ENCODE measurements at regions not wholly inside any gene's neighbourhood (a gene's known extent, or its start where the extent isn't known, plus 50 kb on each side); places are given as distances from the start of the nearest gene placed in this dataset.

- Histone ChIP-seq H3K9me3 (ENCODE audit: control insufficient read depth, insufficient read depth, low read length) (no peaks in the 10 kb centered on the region), H3K27me3 (ENCODE audit: control insufficient read depth, low read length) (no peaks in the 10 kb centered on the region), H3K4me2 (ENCODE audit: low read length) (no peak overlapping the region), H3K9me2 (replicated peaks; ENCODE audit: control insufficient read depth, low read length) (no peaks in the 10 kb centered on the region), H4K20me1 (ENCODE audit: control insufficient read depth, insufficient read depth, low read depth, low read length) (no peaks in the 10 kb centered on the region), H3K79me2 (ENCODE audit: control insufficient read depth, low read length) (no peaks in the 10 kb centered on the region), H3K4me1 (ENCODE audit: control insufficient read depth, low read length) (no peaks in the 10 kb centered on the region), H3K36me3 (ENCODE audit: control insufficient read depth, low read length) (no peaks in the 10 kb centered on the region), H3K4me3 (ENCODE audit: low read length) (no peak overlapping the region), H3F3A (ENCODE audit: control insufficient read depth, insufficient read depth) (no peaks in the 10 kb centered on the region), H3K27ac (ENCODE audit: low read depth, low read length) (no peak overlapping the region)
- TF ChIP-seq EZH2phosphoT487 (IDR thresholded peaks at IDR 0.05; ENCODE audit: borderline replicate concordance, low read length), result no peak
- TF ChIP-seq, protein P1, sequence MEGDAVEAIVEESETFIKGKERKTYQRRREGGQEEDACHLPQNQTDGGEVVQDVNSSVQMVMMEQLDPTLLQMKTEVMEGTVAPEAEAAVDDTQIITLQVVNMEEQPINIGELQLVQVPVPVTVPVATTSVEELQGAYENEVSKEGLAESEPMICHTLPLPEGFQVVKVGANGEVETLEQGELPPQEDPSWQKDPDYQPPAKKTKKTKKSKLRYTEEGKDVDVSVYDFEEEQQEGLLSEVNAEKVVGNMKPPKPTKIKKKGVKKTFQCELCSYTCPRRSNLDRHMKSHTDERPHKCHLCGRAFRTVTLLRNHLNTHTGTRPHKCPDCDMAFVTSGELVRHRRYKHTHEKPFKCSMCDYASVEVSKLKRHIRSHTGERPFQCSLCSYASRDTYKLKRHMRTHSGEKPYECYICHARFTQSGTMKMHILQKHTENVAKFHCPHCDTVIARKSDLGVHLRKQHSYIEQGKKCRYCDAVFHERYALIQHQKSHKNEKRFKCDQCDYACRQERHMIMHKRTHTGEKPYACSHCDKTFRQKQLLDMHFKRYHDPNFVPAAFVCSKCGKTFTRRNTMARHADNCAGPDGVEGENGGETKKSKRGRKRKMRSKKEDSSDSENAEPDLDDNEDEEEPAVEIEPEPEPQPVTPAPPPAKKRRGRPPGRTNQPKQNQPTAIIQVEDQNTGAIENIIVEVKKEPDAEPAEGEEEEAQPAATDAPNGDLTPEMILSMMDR (IDR thresholded peaks at IDR 0.05; ENCODE audit: low read depth, low read length, poor library complexity, severe bottlenecking), result no peak
Measured at GRCh38 chr10:105586451-105587098, 945.5 kb downstream of the SORCS3 start.

DNA sequence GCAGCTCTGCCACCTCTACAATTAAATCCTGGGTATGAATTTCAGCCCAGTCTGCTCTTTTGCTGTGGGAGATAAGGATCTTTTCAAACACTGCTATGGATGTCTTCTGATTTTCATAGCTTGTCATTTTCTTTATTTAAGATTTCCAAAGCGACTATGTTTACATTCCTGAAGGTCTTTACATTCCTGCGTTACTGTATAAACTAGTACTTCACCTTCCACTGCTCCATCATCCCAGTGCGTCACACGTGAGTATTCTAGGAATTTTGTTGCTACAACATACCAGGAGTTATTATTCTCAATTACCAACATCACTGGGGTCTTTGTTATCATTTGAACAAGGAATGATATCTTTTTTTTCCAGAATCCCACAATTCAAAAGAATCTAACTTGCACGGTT is 944.7 kb downstream of the SORCS3 start:
- no peaks in the 10 kb centered on the region for H3K4me1 ChIP-seq (ENCODE audit: control insufficient read depth, low read length)
- H3K9me2 ChIP-seq (replicated peaks; ENCODE audit: control insufficient read depth, low read length), result no peaks in the 10 kb centered on the region
- TF ChIP-seq, protein P1 (IDR thresholded peaks at IDR 0.05; ENCODE audit: low read depth, low read length, poor library complexity, severe bottlenecking), result no peak
- TF ChIP-seq EZH2phosphoT487 (IDR thresholded peaks at IDR 0.05; ENCODE audit: borderline replicate concordance, low read length), result no peak

DNA sequence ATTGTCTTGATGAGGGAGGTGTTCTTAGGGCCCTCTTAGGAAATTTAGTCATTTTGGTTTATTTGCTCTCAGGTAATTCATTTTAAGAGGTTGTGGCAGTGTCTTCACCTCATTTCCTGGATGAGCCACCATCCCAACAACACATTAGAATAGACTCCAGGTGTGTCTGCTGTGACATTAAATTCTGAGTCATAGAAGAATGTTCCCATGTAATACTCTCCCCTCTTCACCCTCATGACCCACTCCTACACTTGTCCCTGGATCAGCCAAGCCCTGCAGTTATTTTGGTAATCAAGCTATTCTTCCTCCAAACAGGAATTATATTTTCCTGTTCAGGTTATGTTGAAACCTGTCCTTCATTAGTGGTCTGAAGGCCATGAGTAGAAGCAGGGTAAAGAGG is 944.1 kb downstream of the SORCS3 start:
- Histone ChIP-seq H3K27me3 (ENCODE audit: control insufficient read depth, low read length) (no peaks in the 10 kb centered on the region), H3K4me2 (ENCODE audit: low read length) (no peak overlapping the region), H3K27ac (ENCODE audit: low read depth, low read length) (no peak overlapping the region), H3F3A (ENCODE audit: control insufficient read depth, insufficient read depth) (no peaks in the 10 kb centered on the region), H3K9me3 (ENCODE audit: control insufficient read depth, insufficient read depth, low read length) (no peaks in the 10 kb centered on the region), H3K79me2 (ENCODE audit: control insufficient read depth, low read length) (no peaks in the 10 kb centered on the region), H3K4me1 (ENCODE audit: control insufficient read depth, low read length) (no peaks in the 10 kb centered on the region), H3K36me3 (ENCODE audit: control insufficient read depth, low read length) (no peaks in the 10 kb centered on the region), H4K20me1 (ENCODE audit: control insufficient read depth, insufficient read depth, low read depth, low read length) (no peaks in the 10 kb centered on the region), H3K4me3 (ENCODE audit: low read length) (no peak overlapping the region), H3K9me2 (replicated peaks; ENCODE audit: control insufficient read depth, low read length) (no peaks in the 10 kb centered on the region)
- TF ChIP-seq EZH2phosphoT487 (IDR thresholded peaks at IDR 0.05; ENCODE audit: borderline replicate concordance, low read length), result no peak
- TF ChIP-seq, protein P1 (IDR thresholded peaks at IDR 0.05; ENCODE audit: low read depth, low read length, poor library complexity, severe bottlenecking), result no peak

More for the DNA sequence above, 944.7 kb downstream of the SORCS3 start:
- Histone ChIP-seq H3K27me3 (ENCODE audit: control insufficient read depth, low read length) (no peaks in the 10 kb centered on the region), H3K4me3 (ENCODE audit: low read length) (no peak overlapping the region), H4K20me1 (ENCODE audit: control insufficient read depth, insufficient read depth, low read depth, low read length) (no peaks in the 10 kb centered on the region), H3K9me3 (ENCODE audit: control insufficient read depth, insufficient read depth, low read length) (no peaks in the 10 kb centered on the region), H3K27ac (ENCODE audit: low read depth, low read length) (no peak overlapping the region), H3F3A (ENCODE audit: control insufficient read depth, insufficient read depth) (no peaks in the 10 kb centered on the region), H3K79me2 (ENCODE audit: control insufficient read depth, low read length) (no peaks in the 10 kb centered on the region), H3K4me2 (ENCODE audit: low read length) (no peak overlapping the region), H3K36me3 (ENCODE audit: control insufficient read depth, low read length) (no peaks in the 10 kb centered on the region)
